Endothelial cell of umbilical vein (primary cell): ENCODE measurements at regions not wholly inside any gene's neighbourhood (a gene's known extent, or its start where the extent isn't known, plus 50 kb on each side); places are given as distances from the start of the nearest gene placed in this dataset.

ENCODE experiments used
- BruUV-seq: library from RNA; stranded (reverse); fragments of 400-500 nt; replicated peaks from 2 replicates; lab custom pipeline; 2021; lab: Mats Ljungman, UMichigan
- CTCF ChIA-PET: fragments of 300-600, 350-600 bp; sonication (Branson Sonifier 250); formaldehyde crosslinking; loops from one replicate; lab custom pipeline; 2021; ENCODE audit warnings: antibody characterized with exemption, inconsistent platforms; lab: Charles Lee
- POLR2A ChIA-PET: fragments of 300-600, 350-600 bp; sonication (Branson Sonifier 250); formaldehyde crosslinking; loops from one replicate; lab custom pipeline; 2021; ENCODE audit warnings: antibody characterized with exemption, inconsistent platforms; lab: Charles Lee
- DNase-seq: peaks from one replicate; pipeline ENCODE4 v3.0.0-alpha.2; 2011; ENCODE audit warnings: low read depth, low spot score
- FAIRE-seq: peaks from 2 replicates; lab custom pipeline; 2011; peaks lifted over from hg19 to GRCh38; lab: Jason Lieb, UNC
- H2AFZ ChIP-seq: 2 replicates; pipeline ENCODE4 v1.6.0; 2012; ENCODE audit warnings: low read depth, low read length, control low read depth, inconsistent platforms
- H3K27ac ChIP-seq: 2 replicates; pipeline ENCODE4 v1.5.1; 2011; ENCODE audit warnings: low read depth, mild to moderate bottlenecking, control low read depth, low read length, moderate library complexity; ENCODE audit not compliant: insufficient read depth
- H3K27me3 ChIP-seq, 2 experiments: 2 replicates each; pipeline versions ENCODE4 v1.6.0 to v1.6.1; 2011; ENCODE audit warnings: low read length in 2 of 2, mixed read lengths in 1 of 2; ENCODE audit not compliant: control insufficient read depth in 2 of 2, insufficient read depth in 2 of 2
- H3K36me3 ChIP-seq, 2 experiments: 2 replicates in 1 of 2; 3 replicates in 1 of 2; pipeline ENCODE4 v1.5.1; 2011; ENCODE audit warnings: low read length in 2 of 2, mild to moderate bottlenecking in 1 of 2, moderate library complexity in 1 of 2; ENCODE audit not compliant: control insufficient read depth in 2 of 2, insufficient read depth in 2 of 2; ENCODE audit errors: extremely low read depth in 1 of 2
- H3K4me1 ChIP-seq: 3 replicates; pipeline ENCODE4 v1.5.1; 2011; ENCODE audit warnings: mild to moderate bottlenecking, low read length; ENCODE audit not compliant: control insufficient read depth, insufficient read depth; ENCODE audit errors: extremely low read depth
- H3K4me2 ChIP-seq: 2 replicates; pipeline ENCODE4 v1.6.1; 2011; ENCODE audit warnings: low read length, control low read depth, mixed read lengths; ENCODE audit not compliant: insufficient read depth
- H3K4me3 ChIP-seq, 3 experiments: fragments of 200-600 bp in 1 of 3; sonication (generic), shearing (Covaris generic) in 1 of 3; replicated peaks in 1 of 3; 2 replicates each; pipeline ENCODE4 v1.5.1; 2011 to 2016; ENCODE audit warnings: control low read depth in 3 of 3, low read length in 3 of 3, mild to moderate bottlenecking in 2 of 3, inconsistent platforms in 1 of 3, low read depth in 1 of 3, moderate library complexity in 1 of 3; ENCODE audit not compliant: insufficient read depth in 1 of 3
- H3K79me2 ChIP-seq: 2 replicates; pipeline ENCODE4 v1.6.0; 2012; ENCODE audit warnings: low read length, inconsistent platforms; ENCODE audit not compliant: control insufficient read depth, insufficient read depth
- H3K9ac ChIP-seq: replicated peaks from 2 replicates; pipeline ENCODE3; 2011; ENCODE audit warnings: low read length, control low read depth; ENCODE audit not compliant: insufficient read depth; ENCODE audit errors: extremely low read depth
- H3K9me1 ChIP-seq: replicated peaks from 3 replicates; pipeline ENCODE4 v1.6.0; 2011; ENCODE audit warnings: mild to moderate bottlenecking, low read length; ENCODE audit not compliant: control insufficient read depth, insufficient read depth; ENCODE audit errors: extremely low read depth
- H3K9me3 ChIP-seq: replicated peaks from 2 replicates; pipeline ENCODE4 v1.5.1; 2012; ENCODE audit warnings: low read length, inconsistent platforms; ENCODE audit not compliant: control insufficient read depth, insufficient read depth
- H4K20me1 ChIP-seq: replicated peaks from 2 replicates; pipeline ENCODE3; 2011; ENCODE audit warnings: mild to moderate bottlenecking, low read length; ENCODE audit not compliant: control insufficient read depth, insufficient read depth; ENCODE audit errors: extremely low read depth
- EZH2 ChIP-seq: IDR thresholded peaks from 2 replicates; pipeline ENCODE4 v1.6.1; 2012; ENCODE audit warnings: borderline replicate concordance, low read depth, mild to moderate bottlenecking, moderate library complexity, low read length, inconsistent platforms; ENCODE audit not compliant: severe bottlenecking
- FOS ChIP-seq: IDR thresholded peaks from 2 replicates; pipeline ENCODE4 v1.6.1; 2011; ENCODE audit warnings: mild to moderate bottlenecking, low read length, moderate library complexity, borderline replicate concordance; ENCODE audit not compliant: insufficient read depth
- GATA2 ChIP-seq: IDR thresholded peaks from 2 replicates; pipeline ENCODE4 v1.7.0; 2011; ENCODE audit warnings: low read depth, mild to moderate bottlenecking, moderate library complexity, mixed read lengths, low read length; ENCODE audit not compliant: insufficient read length, insufficient read depth
- JUN ChIP-seq: IDR thresholded peaks from 2 replicates; pipeline ENCODE4 v1.6.1; 2011; ENCODE audit warnings: borderline replicate concordance, low read depth; ENCODE audit not compliant: insufficient read length, insufficient read depth
- MAX ChIP-seq: IDR thresholded peaks from 2 replicates; pipeline ENCODE4 v1.6.1; 2011; ENCODE audit not compliant: insufficient read depth, insufficient read length
- MYC ChIP-seq: IDR thresholded peaks from one replicate; pipeline ENCODE4 v1.6.1; 2011; ENCODE audit warnings: mild to moderate bottlenecking, low read depth, low read length
- POLR2A ChIP-seq: IDR thresholded peaks from 2 replicates; pipeline ENCODE4 v1.6.1; 2012; ENCODE audit warnings: low read depth, mild to moderate bottlenecking, control low read depth, low read length
- POLR2AphosphoS5 ChIP-seq: IDR thresholded peaks from 2 replicates; pipeline ENCODE4 v1.6.1; 2012; ENCODE audit warnings: low read depth, mild to moderate bottlenecking, control low read depth, low read length, moderate library complexity; ENCODE audit not compliant: insufficient read depth
- dilution Hi-C: fragments of 300-500 bp; cut with MboI; formaldehyde crosslinking; loops from one replicate; pipeline ENCODE4 v1.15.0; 2019; ENCODE audit warnings: low sequenced_read_pairs; ENCODE audit not compliant: extremely low pct_ligation_motif_present
- intact Hi-C: fragments of 100-400 bp; cut with micrococcal nuclease; formaldehyde crosslinking; loops from one replicate; pipeline ENCODE4 v1.10.0; 2022
- TF ChIP-seq, protein P1 (sequence below), 2 donors: IDR thresholded peaks; 1 replicate in 1 of 2; 2 replicates in 1 of 2; pipeline ENCODE4 v1.5.1; 2011; ENCODE audit warnings: low read length in 2 of 2, mild to moderate bottlenecking in 2 of 2, moderate library complexity in 2 of 2, control low read depth in 1 of 2, inconsistent platforms in 1 of 2, low read depth in 1 of 2; ENCODE audit not compliant: insufficient read depth in 1 of 2; ENCODE audit errors: extremely low read depth in 1 of 2

DNA sequence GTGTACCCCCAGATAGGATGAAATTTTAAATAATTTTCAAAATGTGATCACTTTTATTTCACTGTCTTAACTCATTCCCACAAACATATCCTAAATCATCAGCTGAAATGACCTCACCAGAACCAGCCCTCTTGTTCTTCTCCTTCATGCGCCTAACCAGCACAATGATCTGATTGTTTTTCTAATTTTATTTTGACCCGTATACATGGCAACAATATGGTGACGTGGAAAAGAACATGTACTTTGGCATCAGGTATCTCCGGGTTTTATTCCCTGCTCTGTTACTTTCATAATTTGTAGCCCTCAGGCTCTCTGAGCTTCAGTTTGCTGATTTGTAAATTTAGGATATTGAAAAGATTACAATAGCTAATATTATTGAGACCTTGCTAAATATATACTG lies 562.4 kb upstream of the ZFP42 start:
- no peaks in the 10 kb centered on the region for H3K9me3 ChIP-seq
- H2AFZ ChIP-seq = no peak overlapping the region
- no peaks in the 10 kb centered on the region for H3K9me1 ChIP-seq
- ChIA-PET CTCF (no interaction called here), POLR2A (no interaction called here)
- no peaks in the 10 kb centered on the region for H3K4me1 ChIP-seq
- DNase-seq (no peak), FAIRE-seq (no peak)
- H3K79me2 ChIP-seq = no peaks in the 10 kb centered on the region
- H3K4me3 ChIP-seq = no peak overlapping the region
- H3K4me2 ChIP-seq = no peak overlapping the region
- no peak for TF ChIP-seq EZH2
- TF ChIP-seq, protein P1, sequence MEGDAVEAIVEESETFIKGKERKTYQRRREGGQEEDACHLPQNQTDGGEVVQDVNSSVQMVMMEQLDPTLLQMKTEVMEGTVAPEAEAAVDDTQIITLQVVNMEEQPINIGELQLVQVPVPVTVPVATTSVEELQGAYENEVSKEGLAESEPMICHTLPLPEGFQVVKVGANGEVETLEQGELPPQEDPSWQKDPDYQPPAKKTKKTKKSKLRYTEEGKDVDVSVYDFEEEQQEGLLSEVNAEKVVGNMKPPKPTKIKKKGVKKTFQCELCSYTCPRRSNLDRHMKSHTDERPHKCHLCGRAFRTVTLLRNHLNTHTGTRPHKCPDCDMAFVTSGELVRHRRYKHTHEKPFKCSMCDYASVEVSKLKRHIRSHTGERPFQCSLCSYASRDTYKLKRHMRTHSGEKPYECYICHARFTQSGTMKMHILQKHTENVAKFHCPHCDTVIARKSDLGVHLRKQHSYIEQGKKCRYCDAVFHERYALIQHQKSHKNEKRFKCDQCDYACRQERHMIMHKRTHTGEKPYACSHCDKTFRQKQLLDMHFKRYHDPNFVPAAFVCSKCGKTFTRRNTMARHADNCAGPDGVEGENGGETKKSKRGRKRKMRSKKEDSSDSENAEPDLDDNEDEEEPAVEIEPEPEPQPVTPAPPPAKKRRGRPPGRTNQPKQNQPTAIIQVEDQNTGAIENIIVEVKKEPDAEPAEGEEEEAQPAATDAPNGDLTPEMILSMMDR (IDR thresholded peaks at IDR 0.05; ENCODE audit: extremely low read depth in 1 of 2, insufficient read depth in 1 of 2, low read depth in 1 of 2, low read length in 2 of 2) = no peak
- no peak for TF ChIP-seq MAX
- TF ChIP-seq POLR2AphosphoS5 = no peak
- no peak for TF ChIP-seq FOS
- no peak for TF ChIP-seq GATA2
- TF ChIP-seq JUN = no peak
- no peak for TF ChIP-seq MYC
- no peak for TF ChIP-seq POLR2A
- no peaks in the 10 kb centered on the region for H4K20me1 ChIP-seq
- no peak overlapping the region for H3K9ac ChIP-seq
- no peaks in the 10 kb centered on the region for H3K27me3 ChIP-seq
- BruUV-seq = no TSS peak
- intact Hi-C loops (no loop called here), dilution Hi-C loops (no loop called here)
- no peaks in the 10 kb centered on the region for H3K36me3 ChIP-seq
- H3K27ac ChIP-seq = no peak overlapping the region
